ENCODE measurements at regions not wholly inside any gene's neighbourhood (a gene's known extent, or its start where the extent isn't known, plus 50 kb on each side); places are given as distances from the start of the nearest gene placed in this dataset.

GRCh38 chr3:70539908-70540307, 227.5 kb upstream of the MDFIC2 start:
- DNase-seq (ENCODE audit: low spot score): no peak
- CTCF ChIA-PET: interaction anchor here (0.6 kb wide), 1 partner anchor 22 kb away, joined by 5 read pairs; no protein-coding TSS in a partner anchor
- TF ChIP-seq, protein P1, sequence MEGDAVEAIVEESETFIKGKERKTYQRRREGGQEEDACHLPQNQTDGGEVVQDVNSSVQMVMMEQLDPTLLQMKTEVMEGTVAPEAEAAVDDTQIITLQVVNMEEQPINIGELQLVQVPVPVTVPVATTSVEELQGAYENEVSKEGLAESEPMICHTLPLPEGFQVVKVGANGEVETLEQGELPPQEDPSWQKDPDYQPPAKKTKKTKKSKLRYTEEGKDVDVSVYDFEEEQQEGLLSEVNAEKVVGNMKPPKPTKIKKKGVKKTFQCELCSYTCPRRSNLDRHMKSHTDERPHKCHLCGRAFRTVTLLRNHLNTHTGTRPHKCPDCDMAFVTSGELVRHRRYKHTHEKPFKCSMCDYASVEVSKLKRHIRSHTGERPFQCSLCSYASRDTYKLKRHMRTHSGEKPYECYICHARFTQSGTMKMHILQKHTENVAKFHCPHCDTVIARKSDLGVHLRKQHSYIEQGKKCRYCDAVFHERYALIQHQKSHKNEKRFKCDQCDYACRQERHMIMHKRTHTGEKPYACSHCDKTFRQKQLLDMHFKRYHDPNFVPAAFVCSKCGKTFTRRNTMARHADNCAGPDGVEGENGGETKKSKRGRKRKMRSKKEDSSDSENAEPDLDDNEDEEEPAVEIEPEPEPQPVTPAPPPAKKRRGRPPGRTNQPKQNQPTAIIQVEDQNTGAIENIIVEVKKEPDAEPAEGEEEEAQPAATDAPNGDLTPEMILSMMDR (conservative IDR thresholded peaks at IDR 0.05; ENCODE audit: low read depth): no peak; the same call in 1 of the 2 replicates
- POLR2A ChIA-PET (ENCODE audit: low non-redundant PET): no interaction called here
- no peak overlapping the region for H3K27ac ChIP-seq

GRCh38 chr3:70532806-70533205, 220.4 kb upstream of the MDFIC2 start:
- CTCF ChIA-PET: interaction anchor here (0.6 to 0.9 kb wide), 2 partner anchors 368 to 424 kb away, joined by 3 to 9 read pairs; no protein-coding TSS in a partner anchor
- POLR2A ChIA-PET (ENCODE audit: low non-redundant PET): interaction anchor here (0.6 kb wide), 1 partner anchor 933 kb away, joined by 3 read pairs; no protein-coding TSS in a partner anchor
- DNase-seq (ENCODE audit: low spot score): no peak
- no peak overlapping the region for H3K27ac ChIP-seq
- TF ChIP-seq, protein P1 (conservative IDR thresholded peaks at IDR 0.05; ENCODE audit: low read depth): no peak

DNA sequence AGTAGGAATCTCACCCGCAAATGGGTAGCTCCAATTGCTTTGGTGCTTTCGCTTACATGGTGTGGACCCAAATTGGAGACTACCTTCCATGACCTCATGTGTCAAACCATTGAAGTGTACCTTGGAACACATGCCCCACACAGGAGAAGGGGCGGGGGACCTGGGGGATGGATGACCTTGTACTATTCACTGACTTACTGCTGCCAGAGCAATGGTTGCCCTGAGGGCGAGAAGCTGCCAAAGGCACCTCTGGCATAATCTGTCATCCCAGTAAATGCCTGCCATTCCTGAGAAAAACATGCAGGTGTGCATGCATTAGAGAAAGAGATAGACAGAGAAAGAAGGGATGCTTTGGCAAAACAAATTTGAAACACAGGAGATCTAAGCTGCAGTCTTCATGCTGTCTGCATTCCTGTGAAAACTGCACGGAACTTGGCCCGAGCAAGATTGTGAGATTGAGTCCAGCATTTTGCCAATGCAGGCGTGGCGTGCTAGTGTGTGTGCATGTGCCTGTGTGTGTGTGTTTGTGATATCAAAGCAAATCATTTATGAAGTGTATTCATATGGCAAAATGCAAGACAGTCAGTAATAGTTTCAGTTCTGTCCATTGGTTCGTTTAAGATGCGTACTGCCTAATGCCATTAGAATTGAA, 219.5 kb upstream of the MDFIC2 start:
- ChIA-PET CTCF (interaction anchor here (0.6 kb wide), 1 partner anchor 865 kb away, joined by 3 read pairs; no protein-coding TSS in a partner anchor), POLR2A (ENCODE audit: low non-redundant PET) (no interaction called here)
- no peak overlapping the region for H3K27ac ChIP-seq
- no peak for DNase-seq (ENCODE audit: low spot score)
- TF ChIP-seq, protein P1 (conservative IDR thresholded peaks at IDR 0.05; ENCODE audit: low read depth): no peak

GRCh38 chr3:70531063-70531657, 218.7 kb upstream of the MDFIC2 start:
- TF ChIP-seq, protein P1 (conservative IDR thresholded peaks at IDR 0.05; ENCODE audit: low read depth): peak; percentile 77
- DNase-seq (ENCODE audit: low spot score): peak; percentile 24
- ChIA-PET POLR2A (ENCODE audit: low non-redundant PET) (no interaction called here), CTCF (no interaction called here)
- H3K27ac ChIP-seq: no peak overlapping the region

DNA sequence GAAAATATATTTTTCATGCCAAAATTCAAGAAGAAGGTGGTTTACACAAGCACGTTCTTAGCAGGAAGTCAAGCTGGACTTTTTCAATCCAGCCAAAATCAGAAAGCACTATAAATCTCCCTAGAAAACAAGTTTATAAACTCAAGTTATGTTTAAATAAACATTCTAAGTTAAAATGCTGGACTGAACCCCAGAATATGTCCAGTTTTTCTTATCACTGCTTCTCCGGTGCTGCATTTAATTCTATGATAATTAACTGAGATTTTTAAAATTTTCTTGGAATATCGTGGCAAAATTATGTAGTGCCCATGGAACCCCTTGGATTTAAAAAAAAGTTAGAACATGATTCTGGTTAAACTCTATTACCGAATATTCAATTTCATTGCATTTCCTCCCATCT, 218.2 kb upstream of the MDFIC2 start:
- CTCF ChIA-PET: no interaction called here
- TF ChIP-seq, protein P1 (conservative IDR thresholded peaks at IDR 0.05; ENCODE audit: low read depth): no peak
- POLR2A ChIA-PET (ENCODE audit: low non-redundant PET): no interaction called here
- DNase-seq (ENCODE audit: low spot score): no peak
- H3K27ac ChIP-seq: no peak overlapping the region

DNA sequence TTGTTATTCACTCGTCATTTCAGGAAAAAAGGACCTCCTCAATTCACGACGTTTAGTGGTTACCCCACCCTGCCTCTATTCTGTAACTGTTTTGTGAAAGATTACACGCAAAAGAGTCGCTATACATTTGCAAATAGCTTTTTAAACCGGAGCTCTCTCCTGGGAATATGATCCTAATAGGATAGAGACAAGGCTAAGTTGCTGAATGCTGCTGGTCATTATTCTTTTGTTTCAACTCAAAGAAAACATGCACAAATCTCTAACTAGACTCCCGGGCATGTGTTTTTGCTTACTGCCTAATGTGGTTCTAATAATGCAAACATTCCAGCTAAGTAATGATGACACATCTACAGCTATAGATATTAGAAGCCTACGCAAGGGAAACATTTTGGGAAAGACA, 214.6 kb upstream of the MDFIC2 start:
- DNase-seq (ENCODE audit: low spot score): no peak

More for the DNA sequence above, 214.6 kb upstream of the MDFIC2 start:
- ChIA-PET POLR2A (ENCODE audit: low non-redundant PET) (no interaction called here), CTCF (interaction anchor here (0.6 to 0.7 kb wide), 2 partner anchors 142 to 486 kb away, joined by 3 to 4 read pairs; no protein-coding TSS in a partner anchor)
- TF ChIP-seq, protein P1 (conservative IDR thresholded peaks at IDR 0.05; ENCODE audit: low read depth): no peak
- H3K27ac ChIP-seq: no peak overlapping the region

All from RWPE1 (cell line).